DND-41 (cell line): ENCODE measurements at regions not wholly inside any gene's neighbourhood (a gene's known extent, or its start where the extent isn't known, plus 50 kb on each side); places are given as distances from the start of the nearest gene placed in this dataset.

Experiments
- CTCF ChIP-seq: IDR thresholded peaks from 2 replicates; pipeline ENCODE4 v1.5.1; 2012; ENCODE audit warnings: borderline replicate concordance, low read length, moderate library complexity, mild to moderate bottlenecking; ENCODE audit not compliant: poor library complexity, severe bottlenecking; ENCODE audit errors: extremely low read depth
- EZH2 ChIP-seq: IDR thresholded peaks from 3 replicates; pipeline ENCODE4 v1.6.1; 2012; ENCODE audit warnings: borderline replicate concordance, low read depth, mild to moderate bottlenecking, moderate library complexity, low read length, inconsistent platforms; ENCODE audit not compliant: severe bottlenecking

GRCh38 chr7:153404124-153404523, 644.6 kb downstream of the ACTR3B start:
- no peak for TF ChIP-seq CTCF
- TF ChIP-seq EZH2, result no peak
